NCI-H2227 (cell line): ENCODE measurements at regions not wholly inside any gene's neighbourhood (a gene's known extent, or its start where the extent isn't known, plus 50 kb on each side); places are given as distances from the start of the nearest gene placed in this dataset.
"Not testable (repeated sequence)": the region's sequence is repeated elsewhere in the genome, so short reads cannot be mapped to it uniquely, and the experiment has no call there.

ENCODE experiments used
- DNase-seq: peaks from one replicate; lab custom pipeline; 2025; ENCODE audit not compliant: unreplicated experiment; lab: John Stamatoyannopoulos, UW

DNA sequence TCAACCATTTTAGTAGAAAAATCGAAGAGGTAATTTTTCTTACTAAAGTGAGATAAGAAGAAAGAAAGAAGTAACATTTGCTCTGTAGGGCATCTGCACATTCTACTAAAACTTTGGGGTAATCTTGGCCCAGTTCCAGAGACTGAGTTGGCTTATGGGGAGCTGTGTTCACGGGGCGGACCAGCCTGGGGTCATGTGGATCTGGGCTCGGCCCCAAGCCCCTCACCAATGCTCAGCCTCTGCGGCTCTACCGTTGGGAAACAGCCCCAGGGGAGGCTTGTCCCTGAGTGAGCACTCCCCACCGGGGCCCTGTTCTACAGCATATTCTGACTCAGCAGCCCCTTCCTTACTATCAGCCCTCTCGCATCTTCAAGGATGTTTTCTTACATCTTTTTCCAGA lies 132.3 kb downstream of the RTP5 start:
- DNase-seq: no peak

DNA sequence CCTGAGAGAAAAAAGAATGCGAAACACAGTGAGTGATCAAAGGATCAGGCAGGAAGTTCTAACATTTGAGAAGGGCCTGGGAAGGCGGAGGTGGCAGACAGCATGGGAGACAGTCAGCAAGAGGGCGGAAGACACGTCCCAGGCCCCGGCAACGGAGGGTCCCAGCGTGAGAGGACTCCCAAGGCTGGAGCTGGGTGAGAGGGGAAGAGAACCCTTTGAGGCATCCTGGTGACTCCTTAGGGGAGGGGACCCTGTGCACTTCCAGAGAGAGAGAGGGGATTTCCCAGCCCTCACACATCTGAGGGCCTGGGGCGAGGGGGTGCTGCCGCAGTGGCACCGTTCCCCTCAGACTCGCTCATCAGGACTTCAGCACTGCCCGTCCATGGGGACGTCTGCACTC lies 133.4 kb downstream of the RTP5 start:
- no peak for DNase-seq

DNA sequence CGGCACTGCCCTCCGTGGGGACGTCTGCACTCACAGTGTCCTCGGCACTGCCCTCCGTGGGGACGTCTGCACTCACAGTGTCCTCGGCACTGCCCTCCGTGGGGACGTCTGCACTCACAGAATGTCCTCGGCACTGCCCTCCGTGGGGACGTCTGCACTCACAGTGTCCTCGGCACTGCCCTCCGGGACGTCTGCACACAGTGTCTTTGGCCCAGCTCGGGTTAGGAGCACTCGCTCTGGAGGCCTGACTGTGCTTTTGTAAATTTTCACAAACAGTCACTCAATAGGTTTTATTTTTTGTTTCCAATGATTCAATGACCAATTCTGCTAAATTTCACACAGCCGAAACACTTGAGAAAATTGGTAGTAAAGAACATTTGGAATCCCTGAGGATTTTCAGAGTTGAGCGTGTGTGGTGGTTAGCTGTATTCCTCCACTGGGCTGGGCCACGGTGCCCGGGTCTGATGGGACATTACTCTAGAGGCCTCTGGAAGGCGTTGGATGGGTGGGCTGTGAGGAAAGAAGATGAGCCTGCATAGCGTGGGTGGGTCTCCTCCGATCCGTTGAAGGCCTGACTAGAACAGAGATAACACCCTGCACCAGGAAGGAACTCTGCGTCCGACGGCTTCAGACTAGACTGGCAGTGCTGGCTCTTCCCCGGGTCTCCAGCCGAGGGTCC lies 134.8 kb downstream of the RTP5 start:
- no peak for DNase-seq

DNA sequence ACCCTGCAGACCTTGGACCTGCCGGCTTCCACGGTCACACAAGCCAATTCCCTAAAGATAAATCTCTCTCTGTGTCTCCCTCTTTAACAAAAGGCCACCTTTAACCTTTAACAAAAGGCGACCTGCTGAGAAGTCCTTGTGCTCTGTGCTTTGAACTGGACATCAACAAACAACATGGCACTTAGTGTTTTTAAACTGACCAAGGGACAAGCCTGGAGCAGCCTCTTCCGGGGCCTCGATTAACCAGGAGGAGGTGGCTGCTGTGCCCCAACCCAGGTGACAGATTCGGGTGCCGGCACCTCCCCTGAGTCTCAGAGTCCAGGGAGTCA lies 135.3 kb downstream of the RTP5 start:
- no peak for DNase-seq

DNA sequence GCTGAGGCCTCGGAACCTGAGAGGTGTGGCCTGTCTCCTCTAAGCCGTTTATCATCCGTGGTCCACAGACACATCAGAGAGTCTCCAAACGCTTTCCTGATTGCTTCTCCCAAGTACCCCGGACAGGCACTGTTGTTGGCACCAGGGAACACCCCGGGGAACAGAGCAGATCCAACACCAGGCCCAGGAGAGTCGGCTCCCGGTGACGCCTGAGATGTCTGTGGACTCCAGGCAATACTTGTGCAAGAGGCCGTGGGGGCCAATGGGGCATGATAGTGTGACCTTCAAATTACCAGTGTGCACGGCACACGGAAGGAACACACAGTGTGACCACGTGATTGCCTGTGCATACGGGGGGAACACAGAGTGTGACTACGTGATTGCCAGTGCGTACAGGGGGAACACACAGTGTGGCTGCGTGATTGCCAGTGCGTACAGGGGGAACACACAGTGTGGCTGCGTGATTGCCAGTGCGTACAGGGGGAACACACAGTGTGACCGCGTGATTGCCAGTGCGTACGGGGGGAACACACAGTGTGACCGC lies 136.6 kb downstream of the RTP5 start:
- DNase-seq: not testable (repeated sequence)

DNA sequence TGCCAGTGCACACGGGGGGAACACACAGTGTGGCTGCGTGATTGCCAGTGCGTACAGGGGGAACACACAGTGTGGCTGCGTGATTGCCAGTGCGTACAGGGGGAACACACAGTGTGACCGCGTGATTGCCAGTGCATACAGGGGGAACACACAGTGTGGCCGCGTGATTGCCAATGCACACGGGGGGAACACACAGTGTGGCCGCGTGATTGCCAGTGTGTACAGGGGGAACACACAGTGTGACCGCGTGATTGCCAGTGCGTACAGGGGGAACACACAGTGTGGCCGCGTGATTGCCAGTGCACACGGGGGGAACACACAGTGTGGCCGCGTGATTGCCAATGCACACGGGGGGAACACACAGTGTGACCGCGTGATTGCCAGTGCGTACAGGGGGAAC lies 139.4 kb downstream of the RTP5 start:
- not testable (repeated sequence) for DNase-seq

DNA sequence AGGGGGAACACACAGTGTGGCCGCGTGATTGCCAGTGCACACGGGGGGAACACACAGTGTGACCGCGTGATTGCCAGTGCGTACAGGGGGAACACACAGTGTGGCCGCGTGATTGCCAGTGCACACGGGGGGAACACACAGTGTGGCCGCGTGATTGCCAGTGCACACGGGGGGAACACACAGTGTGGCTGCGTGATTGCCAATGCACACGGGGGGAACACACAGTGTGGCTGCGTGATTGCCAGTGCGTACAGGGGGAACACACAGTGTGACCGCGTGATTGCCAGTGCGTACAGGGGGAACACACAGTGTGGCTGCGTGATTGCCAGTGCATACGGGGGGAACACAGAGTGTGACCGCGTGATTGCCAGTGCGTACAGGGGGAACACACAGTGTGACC lies 140.3 kb downstream of the RTP5 start:
- DNase-seq: not testable (repeated sequence)

DNA sequence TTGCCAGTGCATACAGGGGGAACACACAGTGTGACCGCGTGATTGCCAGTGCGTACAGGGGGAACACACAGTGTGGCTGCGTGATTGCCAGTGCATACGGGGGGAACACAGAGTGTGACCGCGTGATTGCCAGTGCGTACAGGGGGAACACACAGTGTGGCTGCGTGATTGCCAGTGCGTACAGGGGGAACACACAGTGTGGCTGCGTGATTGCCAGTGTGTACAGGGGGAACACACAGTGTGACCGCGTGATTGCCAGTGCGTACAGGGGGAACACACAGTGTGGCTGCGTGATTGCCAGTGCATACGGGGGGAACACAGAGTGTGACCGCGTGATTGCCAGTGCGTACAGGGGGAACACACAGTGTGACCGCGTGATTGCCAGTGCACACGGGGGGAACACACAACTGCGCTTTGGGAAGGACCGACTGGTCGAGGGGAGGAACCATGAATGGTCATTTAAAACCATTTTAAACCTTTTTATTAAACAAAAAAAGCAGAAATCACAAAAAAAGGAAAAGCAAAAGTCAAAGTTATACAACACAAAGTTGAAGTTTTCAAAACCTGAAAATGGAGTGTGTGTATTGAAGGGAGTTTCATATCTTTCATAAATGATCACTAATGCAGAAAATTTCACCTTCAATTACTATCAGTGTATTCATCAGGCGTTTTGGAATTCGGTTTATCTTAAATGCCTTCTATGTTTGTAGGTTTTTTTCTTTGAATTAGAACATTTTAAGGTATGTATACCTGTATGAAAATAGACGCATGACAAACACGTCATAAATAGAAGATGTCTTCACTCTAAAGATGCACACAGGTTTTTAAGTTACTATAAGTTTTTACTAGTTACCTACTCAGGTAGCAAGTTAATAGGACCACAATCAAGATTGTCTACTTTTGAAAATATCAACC lies 141.0 kb downstream of the RTP5 start:
- not testable (repeated sequence) for DNase-seq

DNA sequence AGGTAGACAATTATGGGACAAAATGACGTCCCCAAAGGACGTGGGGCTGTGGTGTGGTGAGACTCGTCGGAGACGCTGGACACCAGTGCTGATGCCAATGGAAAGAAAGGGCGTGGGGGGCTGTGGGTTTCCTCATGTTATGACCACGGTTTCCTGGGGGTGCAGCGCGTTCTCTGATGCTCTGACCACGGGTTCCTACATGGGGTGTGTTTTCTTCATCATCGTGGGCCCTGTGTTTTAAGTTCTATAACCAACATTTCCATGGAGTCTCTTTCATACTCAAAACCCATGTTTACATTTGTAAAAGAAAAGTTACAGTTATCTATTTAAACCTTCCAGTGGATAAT lies 141.6 kb downstream of the RTP5 start:
- DNase-seq: no peak

DNA sequence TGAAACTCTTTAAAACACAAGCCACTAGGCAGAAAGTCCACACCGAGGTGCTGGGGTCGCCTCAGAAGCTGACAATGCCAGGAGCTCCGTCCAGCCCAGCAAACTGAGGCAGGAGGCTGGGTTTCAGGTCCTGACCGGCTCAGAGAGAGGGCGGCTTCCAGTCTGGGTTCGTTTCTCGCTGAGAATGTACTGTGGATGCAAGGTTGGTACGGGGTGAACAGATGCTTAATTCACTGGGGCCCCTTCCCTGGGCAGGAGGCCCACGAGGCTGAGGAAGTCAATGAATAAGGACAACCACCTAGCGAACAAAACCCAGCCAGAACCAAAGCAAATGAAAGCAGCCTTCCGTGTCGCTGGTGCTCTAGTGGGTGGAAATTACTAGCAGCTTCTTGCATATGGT lies 142.0 kb downstream of the RTP5 start:
- no peak for DNase-seq

DNA sequence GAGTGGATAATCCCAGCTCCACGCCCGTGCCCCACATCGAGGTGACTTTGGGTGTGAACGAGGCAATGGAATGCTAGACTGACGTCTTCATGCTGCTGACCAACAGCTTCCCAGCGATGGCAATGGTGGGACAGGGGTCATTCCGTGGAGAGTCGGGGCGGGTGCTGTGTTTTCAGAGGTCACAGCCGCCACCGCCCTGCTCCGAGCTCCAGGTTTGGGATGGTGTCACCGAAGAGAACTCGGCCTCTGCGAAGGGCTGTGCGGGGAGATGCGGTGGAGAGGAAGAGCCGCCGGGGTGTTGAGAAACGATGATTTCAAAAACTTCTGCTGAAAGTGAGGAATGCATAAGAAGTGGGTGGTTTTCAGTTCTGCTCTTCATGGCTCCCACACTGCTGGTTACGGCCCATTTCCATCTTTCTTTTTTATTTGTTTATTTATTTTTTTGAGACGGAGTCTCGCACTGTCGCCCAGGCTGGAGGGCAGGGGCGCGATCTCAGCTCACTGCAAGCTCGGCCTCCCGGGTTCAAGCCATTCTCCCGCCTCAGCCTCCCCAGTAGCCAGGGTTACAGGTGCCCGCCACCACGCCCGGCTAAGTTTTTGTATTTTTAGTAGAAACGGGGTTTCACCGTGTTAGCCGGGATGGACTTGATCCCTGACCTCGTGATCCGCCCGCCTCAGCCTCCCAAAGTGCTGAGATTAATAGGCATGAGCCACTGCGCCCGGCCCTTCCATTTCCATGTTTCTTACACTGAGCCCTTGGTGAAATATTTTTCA lies 142.6 kb downstream of the RTP5 start:
- no peak for DNase-seq

DNA sequence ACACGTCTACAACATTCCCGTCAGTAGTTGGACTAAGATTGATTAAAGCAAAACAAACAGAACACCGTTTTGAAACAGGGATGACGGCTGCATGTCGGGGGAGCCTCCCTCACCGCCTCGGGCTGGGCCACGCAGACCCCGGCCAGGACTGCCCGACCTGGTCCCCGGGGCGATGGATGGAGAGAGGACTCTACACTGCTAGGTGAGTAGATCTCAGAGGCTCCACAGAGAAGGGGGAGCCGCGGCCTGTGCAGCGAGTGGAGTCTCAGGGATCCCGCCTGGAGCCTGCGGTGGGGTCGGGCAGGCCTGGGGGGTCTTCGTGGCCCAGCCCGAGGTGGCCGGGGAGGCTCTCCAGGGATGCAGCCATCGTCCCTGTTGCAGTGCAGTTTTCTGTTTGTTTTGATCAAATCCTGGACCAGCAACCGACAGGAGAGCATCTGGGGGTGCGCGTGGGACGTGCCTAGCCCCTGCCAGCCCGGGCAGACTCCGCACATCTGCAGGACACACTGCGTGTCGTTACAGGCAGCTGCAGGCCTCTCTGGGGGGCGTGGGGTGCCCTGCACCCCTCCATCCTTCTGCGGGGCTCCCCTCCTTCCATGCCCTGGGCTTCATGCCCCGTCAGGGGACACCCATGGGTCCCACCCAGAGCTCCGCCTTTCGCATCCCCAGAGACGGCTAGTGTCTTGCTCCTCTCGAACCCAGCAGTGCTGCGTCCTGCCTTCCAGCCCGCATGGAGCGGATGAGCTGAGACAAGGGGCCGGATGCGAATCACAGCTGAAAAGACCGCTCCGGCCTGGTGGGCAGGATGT lies 143.6 kb downstream of the RTP5 start:
- DNase-seq: no peak

DNA sequence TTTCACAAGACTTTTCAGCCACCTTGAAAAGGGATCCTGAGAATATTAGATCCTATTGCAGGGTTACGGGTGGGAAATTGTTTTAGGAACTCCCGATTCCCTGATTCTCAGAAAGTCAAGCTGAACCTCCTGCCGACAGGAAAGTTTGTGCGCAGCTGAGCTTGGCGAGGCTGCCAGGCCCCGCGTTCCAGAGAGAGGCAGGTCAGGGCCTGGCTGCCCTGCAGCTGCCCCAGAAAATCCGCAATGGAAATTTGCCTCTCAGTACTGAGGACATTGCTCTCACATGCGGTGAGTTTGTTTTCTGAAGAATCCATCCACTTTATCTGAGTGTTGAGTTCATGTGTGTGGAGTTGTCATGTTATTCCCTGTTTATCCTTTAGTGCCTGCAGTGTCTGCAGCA lies 144.2 kb downstream of the RTP5 start:
- DNase-seq: no peak

DNA sequence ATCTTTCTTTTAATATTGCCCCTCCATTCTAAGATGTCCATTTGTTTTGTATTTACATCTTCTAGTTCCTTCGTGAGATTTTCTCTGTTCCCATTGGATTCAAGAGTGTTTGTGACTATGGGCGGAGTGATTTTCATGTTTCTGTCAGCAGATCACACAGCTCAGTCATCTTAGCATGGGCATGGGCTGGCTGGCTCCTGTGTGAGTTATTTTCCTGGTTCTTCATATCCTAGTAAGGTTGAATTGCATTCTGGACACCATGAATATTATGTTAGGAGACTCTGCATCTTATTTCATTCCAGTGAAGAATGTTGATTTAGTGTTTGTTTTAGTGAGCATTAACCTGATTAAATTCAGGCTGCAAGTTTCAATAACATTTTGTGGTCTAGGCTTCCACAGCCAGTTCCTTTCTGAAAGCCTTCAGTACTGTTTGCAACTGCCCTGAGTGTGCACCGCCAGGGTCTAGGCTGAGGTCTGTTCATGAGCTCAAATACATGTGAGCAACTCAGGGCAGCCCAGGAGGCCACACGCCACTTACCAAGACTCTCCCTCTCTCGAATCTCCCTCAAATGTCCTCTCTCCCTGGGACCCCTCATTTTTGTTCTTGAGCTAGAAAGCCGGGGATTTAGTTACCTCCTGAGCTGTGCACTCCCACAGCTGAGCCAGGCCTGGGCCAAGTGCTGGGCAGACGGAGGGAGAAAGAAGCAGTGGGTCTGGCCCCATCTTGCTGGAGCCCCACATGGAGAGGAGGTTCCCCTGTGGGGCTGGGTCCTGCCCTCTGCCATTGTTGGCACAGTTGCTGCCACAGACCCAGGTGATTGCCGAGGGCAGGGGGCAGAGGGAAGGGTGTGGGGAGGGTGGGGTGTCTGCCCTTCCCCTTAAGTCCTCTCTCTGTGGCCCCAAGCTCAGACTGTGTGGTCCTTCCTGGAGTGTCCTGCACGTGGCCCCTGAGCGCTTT lies 145.9 kb downstream of the RTP5 start:
- no peak for DNase-seq

DNA sequence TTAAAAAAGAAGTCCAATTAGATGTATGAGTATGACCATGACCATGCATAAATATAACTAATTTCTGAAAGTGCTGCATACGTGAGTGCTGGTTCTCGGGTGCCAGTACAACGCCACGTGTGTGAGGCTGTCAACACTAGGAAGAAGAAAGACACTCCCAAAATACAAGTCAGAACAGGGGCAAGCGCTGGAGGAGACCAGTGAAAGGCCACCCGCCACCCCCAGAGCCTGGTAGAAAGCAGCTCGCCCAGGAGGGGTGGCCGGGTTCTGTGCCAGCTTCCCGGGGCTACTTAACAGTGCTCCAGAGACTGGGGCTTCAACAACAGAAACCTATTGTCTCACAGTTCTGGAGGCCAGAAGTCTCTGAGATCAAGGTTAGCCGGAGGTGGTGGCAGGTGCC lies 147.6 kb downstream of the RTP5 start:
- DNase-seq: no peak

DNA sequence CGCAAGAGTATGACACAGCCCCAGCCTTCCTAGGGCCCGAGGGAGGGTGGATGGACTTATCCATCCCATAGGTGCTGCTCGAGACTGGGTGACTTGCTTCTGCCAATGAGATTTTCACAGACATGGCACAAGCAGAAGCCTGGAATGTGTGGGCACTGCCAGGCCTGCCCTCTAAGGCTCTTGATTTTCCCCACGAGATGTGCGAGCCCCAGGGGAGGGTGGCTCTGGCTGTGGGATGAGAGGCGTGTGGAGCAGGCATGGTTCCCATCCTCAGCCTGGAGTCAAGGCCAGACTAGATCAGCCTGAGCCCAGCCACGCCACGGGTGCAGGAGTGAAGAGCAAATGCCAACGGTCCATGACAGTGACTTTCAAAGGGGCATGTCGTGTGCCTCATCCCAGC lies 148.9 kb downstream of the RTP5 start:
- DNase-seq: not testable (repeated sequence)

DNA sequence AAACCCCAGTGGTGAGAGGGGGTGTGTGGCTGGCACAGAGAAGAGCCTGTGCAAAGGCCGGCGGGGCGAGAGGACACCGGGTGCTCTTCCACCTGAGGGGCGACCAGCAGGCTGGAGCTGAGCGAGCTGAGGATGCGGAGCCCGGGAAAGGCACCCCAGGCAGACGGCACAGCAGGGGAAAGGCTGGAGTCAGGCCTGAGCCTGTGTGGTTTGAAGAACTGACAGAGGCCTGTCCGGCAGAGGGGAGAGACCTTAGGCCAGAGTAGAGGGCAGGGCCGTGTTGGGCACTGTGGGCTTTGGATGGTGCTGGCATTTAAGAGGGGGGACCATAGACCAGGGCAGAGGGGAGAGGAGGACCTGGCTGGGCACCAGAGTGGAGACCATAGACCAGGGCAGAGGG lies 149.8 kb downstream of the RTP5 start:
- no peak for DNase-seq

DNA sequence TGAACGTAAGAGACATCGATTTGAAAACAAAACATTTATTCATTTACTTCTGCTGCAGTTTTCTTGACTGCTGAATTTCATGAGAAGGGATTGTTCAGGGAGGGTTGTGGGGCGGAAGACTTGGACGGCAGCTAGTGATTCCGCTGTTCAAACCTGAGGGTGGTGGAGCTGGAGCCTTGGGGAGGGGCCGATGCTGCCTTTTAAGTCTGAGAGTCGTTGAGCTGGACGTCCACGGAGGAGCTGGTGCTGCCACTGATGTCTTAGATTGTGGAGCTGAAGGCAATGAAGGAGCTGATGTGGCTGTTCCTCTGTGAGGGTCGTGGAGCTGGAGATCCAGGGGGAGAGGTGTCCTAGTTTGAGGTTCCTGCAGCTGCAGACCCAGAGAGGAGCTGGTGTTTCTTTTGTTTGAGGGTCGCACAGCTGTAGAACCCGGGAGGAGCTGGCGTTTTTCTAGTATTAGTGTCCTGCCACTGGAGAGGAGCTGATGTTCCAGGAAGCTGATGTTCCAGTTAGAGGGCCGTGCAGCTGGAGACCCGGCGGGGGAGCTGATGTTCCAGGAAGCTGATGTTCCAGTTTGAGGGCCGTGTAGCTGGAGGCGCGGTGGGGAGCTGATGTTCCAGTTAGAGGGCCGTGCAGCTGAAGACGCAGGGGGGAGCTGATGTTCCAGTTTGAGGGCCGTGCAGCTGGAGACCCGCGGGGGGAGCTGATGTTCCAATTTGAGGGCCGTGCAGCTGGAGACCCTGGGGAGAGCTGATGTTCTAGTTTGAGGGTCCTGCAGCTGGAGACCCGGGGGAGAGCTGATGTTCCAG lies 150.9 kb downstream of the RTP5 start:
- DNase-seq: no peak
